GM21723 (cell line): ENCODE measurements at regions not wholly inside any gene's neighbourhood (a gene's known extent, or its start where the extent isn't known, plus 50 kb on each side); places are given as distances from the start of the nearest gene placed in this dataset.
A peak's percentile ranks its signal among the peaks of the same experiment; 100 is the strongest.

Experiments used
- ATAC-seq: cut with Tn5 transposase; IDR thresholded peaks from one replicate; pipeline ENCODE4 v1.9.1; 2021; ENCODE audit warnings: mild to moderate bottlenecking, moderate library complexity; ENCODE audit not compliant: unreplicated experiment

- ATAC-seq, result no peak
These were observed 68.4 kb upstream of the ELOVL5 start for GRCh38 chr6:53417141-53417540.

- ATAC-seq, result no peak
These were observed 64.6 kb upstream of the ELOVL5 start for GRCh38 chr6:53413326-53413725.

- no peak for ATAC-seq
These were observed 64.0 kb upstream of the ELOVL5 start for GRCh38 chr6:53412751-53413150.

GRCh38 chr6:53412021-53412715 is 63.4 kb upstream of the ELOVL5 start:
- no peak for ATAC-seq

- no peak for ATAC-seq
These were observed 62.7 kb upstream of the ELOVL5 start for GRCh38 chr6:53411451-53411850.

- ATAC-seq, result peak; percentile 98
These were observed 61.9 kb upstream of the ELOVL5 start for GRCh38 chr6:53410508-53411258.

GRCh38 chr6:53408826-53409225 is 60.1 kb upstream of the ELOVL5 start:
- ATAC-seq, result no peak

GRCh38 chr6:53399027-53399344 is 50.2 kb upstream of the ELOVL5 start:
- no peak for ATAC-seq

GRCh38 chr6:53398247-53399026 is 49.7 kb upstream of the ELOVL5 start:
- ATAC-seq, result no peak
